GM21423 (cell line): ENCODE measurements at regions not wholly inside any gene's neighbourhood (a gene's known extent, or its start where the extent isn't known, plus 50 kb on each side); places are given as distances from the start of the nearest gene placed in this dataset.
"Not testable (repeated sequence)": the region's sequence is repeated elsewhere in the genome, so short reads cannot be mapped to it uniquely, and the experiment has no call there.

Experiments used
- ATAC-seq: cut with Tn5 transposase; IDR thresholded peaks from one replicate; pipeline ENCODE4 v1.9.1; 2021; ENCODE audit warnings: mild to moderate bottlenecking, moderate library complexity; ENCODE audit not compliant: unreplicated experiment

DNA sequence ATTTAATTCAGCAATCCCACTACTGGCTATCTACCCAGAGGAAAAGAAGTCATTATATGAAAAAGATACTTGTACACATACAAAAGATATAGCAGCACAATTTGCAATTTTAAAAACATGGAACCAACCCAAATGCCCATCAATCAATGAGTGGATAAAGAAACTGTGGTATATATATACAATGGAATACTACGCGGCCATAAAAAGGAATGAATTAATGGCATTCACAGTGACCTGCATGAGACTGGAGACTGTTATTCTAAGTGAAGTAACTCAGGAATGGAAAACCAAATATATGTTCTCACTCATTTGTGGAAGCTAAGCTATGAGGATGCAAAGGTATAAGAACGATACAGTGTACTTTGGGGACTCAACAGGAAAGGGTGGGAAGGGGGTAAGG lies 102.8 kb upstream of the KCNMA1 start:
- ATAC-seq, result not testable (repeated sequence)

DNA sequence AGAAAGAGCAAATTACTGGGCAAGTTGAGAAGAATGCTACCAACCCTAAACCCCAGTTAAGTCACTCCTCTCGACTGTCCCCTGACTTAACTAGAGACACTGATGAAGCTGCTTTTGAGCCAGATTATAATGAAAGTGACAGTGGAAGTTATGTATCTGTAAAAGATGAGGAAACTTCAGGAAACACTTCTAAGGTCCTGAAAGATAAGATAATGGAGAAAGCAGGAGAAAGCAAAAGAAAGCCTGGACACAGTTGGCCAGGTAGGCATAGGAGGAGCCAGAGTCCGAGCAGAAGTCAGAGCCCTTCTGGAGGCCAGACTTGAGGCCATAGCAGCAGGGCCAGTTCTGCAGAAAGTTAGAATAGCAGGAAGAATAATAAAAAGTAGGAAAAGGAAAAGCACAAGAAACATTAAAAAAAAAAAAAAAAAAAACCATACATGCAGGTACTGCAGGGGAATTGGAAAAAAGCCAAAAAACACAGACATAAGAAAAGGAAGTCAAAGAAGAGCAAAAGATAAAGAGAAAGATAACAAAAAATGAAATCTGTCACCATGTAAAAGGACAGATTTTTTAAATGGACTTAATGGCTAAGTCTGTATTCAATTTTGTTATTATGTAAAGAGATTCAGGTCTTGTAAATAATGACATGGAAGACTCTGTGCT lies 101.0 kb upstream of the KCNMA1 start:
- ATAC-seq, result no peak

DNA sequence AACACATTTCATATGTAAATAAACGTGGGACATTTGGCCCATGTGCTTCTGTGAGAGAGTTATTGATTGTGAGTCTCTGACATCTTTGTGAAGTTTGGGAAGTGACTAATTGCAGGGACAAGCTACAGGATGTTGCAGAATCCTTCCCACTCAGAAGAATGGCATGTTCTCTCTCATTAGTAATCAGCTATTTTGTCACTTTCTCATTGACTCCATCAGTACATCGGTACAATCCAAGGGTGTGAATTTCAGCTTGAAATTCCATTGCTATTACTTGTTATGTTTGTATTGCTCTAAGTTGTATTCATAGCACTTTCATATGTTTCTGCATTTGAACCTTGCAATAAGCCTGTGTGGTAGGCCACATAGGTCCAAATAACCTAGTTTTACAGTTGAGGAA lies 100.0 kb upstream of the KCNMA1 start:
- no peak for ATAC-seq

DNA sequence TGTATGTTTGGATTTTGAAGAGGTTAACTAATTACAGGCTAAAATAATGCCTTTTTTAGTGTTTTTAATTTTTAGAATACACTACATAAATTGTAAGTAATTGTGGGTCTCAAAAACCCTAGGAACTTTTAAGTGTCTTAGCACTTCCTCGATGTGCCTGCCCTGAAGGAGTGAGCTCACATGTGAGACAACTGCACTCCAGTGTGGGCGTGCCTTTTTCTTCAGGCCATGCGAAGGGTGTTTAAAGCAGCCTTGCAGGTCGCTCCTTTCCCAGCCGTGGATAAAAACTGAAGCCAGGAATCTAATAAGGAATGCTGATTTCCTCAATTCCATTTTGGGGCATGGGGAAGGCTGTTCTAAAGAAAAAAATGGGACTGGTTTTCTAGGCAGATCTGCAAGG lies 97.5 kb upstream of the KCNMA1 start:
- not testable (repeated sequence) for ATAC-seq

DNA sequence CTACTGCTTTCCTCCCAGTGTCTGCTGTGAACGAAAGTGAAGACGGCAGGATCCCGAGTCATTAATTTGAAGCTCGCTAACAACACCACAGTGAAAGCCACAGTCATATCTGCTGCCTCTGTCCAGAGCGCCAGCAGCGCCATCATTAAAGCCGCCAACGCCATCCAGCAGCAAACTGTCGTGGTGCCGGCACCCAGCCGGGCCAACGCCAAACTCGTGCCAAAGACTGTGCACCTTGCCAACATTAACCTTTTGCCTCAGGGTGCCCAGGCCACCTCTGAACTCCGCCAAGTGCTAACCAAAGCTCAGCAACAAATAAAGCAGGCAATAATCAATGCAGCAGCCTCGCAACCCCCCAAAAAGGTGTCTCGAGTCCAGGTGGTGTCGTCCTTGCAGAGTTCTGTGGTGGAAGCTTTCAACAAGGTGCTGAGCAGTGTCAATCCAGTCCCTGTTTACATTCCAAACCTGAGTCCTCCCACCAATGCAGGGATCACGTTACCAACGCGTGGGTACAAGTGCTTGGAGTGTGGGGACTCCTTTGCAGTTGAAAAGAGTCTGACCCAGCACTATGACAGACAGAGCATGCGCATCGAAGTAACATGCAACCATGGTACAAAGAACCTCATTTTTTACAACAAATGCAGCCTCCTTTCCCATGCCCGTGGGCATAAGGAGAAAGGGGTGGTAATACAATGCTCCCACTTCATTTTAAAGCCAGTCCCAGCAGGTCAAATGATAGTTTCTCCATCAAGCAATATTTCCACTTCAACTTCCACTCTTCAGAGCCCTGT lies 94.8 kb upstream of the KCNMA1 start:
- no peak for ATAC-seq

DNA sequence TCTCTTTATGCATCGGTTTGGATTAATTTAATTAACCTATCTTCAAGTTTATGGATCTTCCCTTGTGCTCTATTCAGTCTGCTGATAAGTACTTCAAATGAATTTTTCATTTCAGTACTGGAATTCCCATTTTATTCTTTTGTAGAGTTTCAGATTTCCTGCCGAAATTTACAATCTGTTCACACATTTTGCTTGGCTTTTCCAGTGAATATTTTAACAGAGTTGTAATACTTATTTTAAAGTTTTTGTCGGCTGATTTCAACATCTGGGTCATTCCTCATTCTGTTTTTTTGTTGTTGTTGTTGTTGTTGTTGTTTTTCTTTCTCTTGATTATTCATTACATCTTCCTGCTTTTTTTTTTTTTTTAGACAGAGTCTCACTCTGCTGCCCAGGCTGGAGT lies 89.9 kb upstream of the KCNMA1 start:
- no peak for ATAC-seq

DNA sequence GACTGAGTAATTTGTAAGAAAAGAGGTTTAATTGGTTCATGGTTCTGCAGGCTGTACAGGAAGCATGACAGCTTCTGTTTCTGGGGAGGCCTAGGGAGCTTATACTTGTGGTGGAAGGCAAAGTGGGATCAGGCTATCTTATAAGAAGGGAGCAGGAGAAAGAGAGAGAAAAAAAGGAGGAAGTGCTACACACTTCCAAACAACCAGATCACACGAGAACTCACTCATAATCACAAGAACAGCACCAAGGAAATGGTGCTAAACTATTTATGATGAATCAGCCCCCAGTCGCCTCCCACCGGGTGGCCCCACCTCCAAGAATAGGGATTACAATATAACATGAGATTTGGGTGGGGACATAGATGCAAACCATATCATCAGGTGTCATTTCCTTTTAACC lies 89.1 kb upstream of the KCNMA1 start:
- ATAC-seq, result no peak

DNA sequence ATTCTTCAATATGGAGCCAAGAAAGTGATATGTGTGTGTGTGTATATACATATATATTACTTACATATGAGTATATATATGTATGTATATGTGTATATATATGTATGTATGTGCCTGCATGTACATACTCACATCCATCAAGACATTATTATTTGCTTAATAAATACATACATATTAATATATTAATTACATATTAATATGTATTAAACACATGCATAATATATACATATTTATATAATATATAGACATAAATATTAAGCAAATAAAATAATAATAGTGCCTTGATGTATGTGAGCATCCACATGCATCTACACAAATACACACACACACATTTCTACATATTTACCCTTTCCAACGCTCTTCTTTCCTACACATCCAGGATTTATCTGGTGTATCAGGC lies 88.7 kb upstream of the KCNMA1 start:
- no peak for ATAC-seq

DNA sequence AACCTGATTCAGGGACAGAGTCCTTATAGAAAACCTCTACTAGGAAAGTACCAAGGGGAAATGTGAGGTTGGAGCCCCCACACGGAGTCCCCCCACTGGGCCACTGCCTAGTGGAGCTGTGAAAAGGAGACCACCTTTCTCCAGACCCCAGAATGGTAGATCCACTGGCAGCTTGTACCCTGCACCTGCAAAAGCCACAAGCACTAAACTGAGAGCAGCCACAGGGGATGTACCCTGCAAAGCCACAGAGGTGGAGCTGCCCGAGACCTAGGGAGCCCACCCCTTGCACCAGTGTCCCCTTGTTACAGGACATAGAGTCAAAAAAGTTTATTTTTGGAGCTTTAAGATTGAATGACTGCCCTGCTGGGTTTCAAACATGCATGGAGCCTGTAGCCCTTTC lies 87.2 kb upstream of the KCNMA1 start:
- ATAC-seq, result no peak

DNA sequence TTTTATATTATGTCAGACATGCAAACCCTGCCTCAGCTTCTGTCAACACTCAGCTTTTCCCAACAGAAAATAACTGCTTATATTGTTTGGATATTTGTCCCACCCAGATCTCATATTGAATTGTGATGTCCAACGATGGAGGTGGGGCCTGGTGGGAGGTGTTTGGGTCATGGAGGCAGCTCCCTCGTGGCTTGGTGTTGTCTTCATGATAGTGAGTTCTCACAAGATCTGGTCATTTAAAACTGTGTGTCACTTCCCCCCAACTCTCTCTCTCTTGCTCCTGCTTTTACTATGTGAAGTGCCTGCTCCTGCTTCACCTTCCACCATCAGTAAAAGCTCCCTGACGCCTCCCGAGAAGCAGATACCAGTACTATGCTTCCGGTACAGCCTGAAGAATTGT lies 85.8 kb upstream of the KCNMA1 start:
- no peak for ATAC-seq

DNA sequence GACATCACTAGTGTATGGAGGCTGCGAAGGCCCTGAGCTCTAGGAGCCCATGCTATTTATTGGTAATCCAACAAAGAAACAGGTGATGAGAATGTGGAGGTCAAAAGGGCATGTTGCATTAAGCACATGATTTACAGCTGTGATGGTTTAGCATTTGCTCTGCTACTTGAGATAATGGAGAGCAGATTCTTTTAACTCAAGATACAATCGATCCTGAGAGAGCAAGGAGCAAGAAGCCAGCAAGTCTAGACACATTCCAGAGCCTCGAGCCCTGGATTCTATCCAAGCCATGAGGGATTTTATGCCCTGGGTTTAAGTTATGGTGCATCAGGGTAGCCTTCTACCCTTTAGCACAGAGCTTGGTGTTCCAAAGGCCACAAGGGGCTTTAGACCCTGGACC lies 85.3 kb upstream of the KCNMA1 start:
- not testable (repeated sequence) for ATAC-seq

DNA sequence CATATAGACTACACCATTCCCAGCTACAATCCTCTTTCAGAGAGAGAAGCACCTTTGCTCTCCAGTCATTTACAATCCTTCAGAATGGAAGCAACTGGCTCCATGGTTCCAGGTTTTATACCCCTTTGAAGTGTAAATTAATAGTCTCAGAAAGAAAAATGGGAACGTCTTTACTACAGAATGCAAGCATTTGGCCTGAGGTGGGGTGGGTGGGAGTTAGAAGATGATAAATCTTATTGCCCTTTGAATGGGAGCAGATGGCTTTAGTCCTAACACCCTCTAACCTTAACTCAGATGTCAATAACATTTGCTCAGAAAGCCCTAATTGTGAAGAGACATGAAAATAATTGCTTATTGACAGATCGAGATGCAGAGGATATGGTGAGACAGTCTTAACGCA lies 84.2 kb upstream of the KCNMA1 start:
- ATAC-seq, result no peak

DNA sequence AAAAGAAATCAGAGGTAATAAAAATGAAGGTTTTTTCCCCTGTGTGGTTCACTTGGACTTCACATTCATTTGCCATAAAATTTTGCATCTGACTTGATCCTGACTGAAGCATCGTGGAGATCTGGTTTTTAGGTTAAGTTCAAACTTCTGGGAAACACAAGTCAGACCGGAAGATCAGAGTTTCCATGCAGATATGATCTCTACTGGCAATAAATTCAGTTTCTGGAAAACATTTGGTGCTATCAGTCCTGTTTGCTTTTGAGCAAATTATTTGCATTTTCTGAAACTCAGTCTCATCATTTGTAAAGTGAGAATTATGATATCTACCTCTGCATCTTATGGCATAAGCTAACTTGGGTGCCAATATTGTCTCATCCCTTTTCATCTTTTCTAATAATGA lies 81.3 kb upstream of the KCNMA1 start:
- no peak for ATAC-seq

DNA sequence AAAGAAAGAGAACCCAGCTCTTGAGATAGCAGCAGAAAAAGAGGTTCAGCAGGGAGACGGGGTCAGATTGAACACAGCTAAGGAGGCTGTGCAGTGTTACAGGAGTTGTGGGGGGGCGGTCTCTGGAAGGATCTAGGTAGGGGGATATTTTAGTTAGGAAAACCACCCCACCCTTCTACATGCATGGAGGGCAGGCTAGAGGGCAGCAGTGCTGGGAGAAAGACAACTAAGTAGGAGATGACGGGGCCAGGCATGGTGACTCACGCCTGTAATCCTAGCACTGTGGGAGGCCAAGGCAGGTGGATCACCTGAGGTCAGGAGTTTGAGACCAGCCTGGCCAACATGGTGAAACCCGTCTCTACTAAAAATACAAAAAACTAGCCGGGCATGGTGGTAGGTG lies 80.7 kb upstream of the KCNMA1 start:
- ATAC-seq, result not testable (repeated sequence)

DNA sequence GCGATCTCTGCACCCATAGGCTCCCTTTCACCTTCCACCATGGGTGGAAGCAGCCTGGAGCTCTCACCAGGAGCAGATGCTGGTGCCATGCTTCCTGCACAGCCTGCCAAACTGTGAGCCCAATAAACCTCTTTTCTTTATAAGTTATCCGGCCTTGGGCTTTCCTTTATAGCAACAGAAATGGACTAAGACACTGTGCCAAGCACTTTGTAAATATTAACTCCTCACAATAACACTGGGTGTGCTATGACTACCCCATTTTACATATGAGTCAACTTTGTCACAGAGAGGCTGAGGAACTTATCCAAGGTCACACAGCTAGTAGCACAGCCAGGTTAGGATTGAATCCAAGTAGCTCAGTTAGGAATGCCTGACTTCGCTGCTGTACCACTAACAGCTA lies 79.7 kb upstream of the KCNMA1 start:
- ATAC-seq, result no peak

DNA sequence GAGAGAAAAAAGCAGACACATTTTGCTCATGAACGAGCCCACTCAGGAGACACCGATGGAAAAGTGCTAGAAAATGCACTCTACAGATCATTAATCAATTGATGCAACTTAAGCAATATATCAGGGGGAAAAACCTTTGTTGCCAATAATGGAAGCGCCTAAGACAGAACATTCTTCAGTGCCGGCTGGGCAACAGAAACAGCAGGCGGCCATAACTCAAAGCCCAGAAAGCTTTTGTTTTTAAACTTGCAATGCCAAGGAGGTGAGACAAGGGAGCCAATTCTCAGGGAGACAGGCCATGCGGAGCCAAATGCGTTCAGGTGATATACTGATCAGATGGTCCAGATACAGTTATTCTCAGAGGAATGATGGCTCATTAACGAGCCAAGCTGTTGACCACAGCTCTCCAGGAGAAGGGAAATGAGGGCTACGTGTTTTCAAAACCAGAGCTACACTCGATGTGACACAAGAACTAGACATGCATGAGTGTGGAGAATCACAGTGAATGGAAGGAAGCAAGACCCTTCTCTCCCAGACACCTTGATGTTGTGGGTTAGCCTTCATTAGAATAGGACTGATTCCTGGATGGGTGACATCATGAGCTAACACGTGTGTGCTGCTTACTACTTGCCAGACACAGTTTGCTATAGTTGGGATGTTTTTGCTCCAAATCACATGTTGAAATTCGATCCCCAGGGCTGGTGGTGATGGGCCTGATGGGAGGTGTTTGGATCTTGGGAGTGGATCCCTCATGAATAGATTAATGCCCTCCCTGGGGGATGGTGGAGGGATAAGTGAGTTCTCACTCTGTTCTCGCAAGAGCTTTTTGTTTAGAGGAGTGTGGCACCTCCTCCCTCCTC lies 79.1 kb upstream of the KCNMA1 start:
- no peak for ATAC-seq

DNA sequence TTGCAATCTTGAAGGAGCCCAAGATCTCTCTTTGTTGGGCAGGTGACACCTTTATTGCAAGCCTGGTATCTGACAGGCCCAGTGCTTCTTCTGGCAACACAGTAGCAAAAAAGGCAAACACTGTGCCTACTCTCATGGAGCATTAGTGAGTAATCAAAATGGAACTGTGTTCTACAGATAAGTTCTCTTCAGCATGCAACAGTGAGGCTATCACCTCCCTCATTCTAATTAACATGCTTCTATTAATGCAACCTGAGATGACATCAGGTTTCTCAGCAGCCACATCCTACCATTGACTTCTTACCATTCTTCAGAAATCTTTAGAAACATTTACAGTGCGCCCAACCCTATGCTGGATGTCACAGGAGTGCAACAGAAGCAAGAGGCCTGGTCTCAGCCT lies 77.9 kb upstream of the KCNMA1 start:
- ATAC-seq, result no peak

DNA sequence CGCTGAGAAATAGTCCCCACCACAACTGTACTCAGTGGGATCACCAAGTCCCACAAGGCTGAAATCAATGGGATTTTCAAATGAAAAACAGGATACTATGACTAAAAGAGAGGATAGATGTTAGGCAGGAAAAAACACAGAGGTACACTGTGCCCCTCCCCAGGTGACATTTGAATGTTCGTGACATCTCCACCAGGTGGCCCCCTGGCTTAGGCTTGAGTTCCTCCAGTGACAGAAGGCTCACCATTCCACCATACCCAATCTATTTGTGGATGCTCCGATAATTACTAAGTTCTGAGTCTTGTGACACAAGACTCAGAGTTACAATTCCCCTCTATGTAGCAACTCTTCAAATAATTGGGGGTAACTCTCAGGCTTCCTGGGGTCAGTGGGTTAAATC lies 77.5 kb upstream of the KCNMA1 start:
- no peak for ATAC-seq

DNA sequence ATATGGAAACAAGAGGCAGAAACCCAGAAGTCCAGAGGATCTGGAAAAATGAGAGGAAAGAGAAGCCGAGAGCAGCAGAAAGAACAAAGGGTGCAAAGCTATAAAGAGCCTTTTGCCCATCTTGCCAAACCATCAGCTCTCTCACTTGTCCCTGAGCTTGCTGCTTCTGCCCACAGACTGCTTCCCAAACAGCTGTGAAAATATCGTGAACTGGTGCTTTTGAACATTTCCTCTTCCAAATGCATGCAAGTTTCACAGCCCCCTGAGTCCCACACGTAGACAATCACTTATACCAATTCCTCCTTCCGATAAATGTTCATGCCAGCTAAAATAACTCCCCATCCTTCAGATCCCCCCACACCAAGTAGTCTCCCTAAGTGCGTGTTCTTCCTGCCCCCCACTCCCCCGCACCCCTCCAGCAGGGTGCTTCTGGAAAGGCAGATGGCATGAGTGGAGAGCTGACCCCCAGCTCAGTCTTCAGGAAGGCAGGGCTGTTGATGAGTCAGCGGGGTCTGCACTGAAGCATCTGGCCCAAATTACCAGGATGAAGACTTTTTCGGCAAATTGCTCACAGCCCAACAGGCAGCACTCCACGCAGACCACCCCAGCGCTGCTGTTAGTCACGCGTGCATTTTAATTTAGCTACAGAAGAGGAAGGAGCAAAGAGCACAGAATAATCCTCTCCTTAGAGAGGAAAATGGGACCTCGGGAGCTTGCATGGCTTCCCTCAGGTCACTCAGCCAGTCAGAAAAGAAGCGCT lies 76.1 kb upstream of the KCNMA1 start:
- ATAC-seq, result no peak

DNA sequence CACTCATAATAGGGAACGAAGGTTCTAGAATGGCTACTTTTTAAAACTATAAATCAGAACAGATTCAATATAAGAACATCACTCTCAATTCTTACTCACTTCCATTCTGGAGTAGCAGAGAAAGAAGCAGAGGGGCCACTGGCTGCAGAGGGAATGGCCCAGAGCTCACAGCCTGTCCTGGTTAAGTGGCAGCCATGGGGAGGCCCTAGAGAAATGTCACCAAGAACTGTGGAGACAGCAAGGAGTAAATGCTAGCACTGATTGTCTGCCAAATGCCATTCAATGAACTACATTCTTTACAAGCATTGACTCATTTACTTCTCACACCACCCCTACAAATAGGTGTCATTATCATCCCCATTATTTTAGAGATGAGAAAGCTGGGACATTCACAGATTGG lies 74.6 kb upstream of the KCNMA1 start:
- ATAC-seq, result no peak

DNA sequence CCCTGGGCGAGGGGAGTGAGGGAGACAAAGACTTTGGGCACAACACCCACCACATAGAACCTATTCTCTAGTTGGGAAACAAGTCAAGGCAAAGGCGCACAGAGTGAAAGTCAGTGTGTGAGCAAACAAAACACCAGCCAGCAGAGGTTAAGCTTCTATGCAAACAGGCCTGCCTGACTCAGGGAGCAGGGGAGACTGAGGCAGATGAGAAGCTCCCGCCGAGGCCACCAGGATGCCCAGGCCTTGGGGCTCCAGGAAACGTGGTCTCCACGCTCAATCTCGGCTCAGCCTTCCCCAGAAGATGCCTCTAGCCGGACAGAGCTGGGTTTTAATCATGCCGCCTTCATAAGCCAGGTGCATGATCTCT lies 74.1 kb upstream of the KCNMA1 start:
- peak; percentile 9 for ATAC-seq
